ENCODE measurements at regions not wholly inside any gene's neighbourhood (a gene's known extent, or its start where the extent isn't known, plus 50 kb on each side); places are given as distances from the start of the nearest gene placed in this dataset.

DNA sequence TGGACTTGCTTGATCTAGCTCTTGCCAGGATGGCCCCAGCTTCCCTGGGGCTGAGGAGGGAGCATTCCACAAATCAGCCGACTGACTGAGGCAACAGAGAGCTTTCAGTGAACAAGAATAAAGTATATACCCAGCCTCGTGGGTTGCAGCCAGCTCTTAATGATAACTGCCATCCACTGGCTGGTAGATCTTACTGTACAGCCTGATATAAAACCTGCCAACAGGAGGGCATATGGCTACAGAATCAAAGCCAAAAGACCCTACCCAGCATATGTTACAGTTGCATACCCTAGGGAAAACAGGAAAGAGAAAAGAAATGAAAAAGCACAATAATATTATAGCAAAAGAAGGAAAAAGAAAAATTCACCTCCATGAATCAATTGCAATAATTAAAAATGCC, 775.9 kb upstream of the KIF2B start:
- Mint-ChIP-seq H3K9me3 (peaks cover 2 to 20% (median 11%) of the 10 kb centered on the region in 7 donors), H3K27me3 (ENCODE audit: low read depth in 3 of 3) (no peaks in the 10 kb centered on the region), H3K4me1 (no peaks in the 10 kb centered on the region), H3K4me3 (no peak overlapping the region), H3K36me3 (no peaks in the 10 kb centered on the region), H3K27ac (no peak overlapping the region)
- Histone ChIP-seq H3K36me3 (replicated peaks in 1 of 2; ENCODE audit: control insufficient read depth in 1 of 2, insufficient read depth in 2 of 2, low read length in 2 of 2) (no peaks in the 10 kb centered on the region), H3K9me3 (replicated peaks in 1 of 2; ENCODE audit: control insufficient read depth in 1 of 2, insufficient read depth in 1 of 2, low read length in 2 of 2) (peaks cover 17 to 20% of the 10 kb centered on the region in 2 donors), H4K20me1 (ENCODE audit: insufficient read depth, low read length) (no peaks in the 10 kb centered on the region), H3K4me3 (replicated peaks in 1 of 3; ENCODE audit: low read depth in 2 of 3, low read length in 3 of 3) (no peak overlapping the region), H3K4me2 (replicated peaks; ENCODE audit: extremely low read depth, low read length, poor library complexity, severe bottlenecking) (no peak overlapping the region), H3K9ac (ENCODE audit: insufficient read depth, low read length, poor library complexity, severe bottlenecking) (no peak overlapping the region), H2AFZ (ENCODE audit: insufficient read depth, low read depth, low read length, poor library complexity, severe bottlenecking) (no peak overlapping the region), H3K27ac (ENCODE audit: low read depth in 1 of 2, low read length in 2 of 2) (no peak overlapping the region), H3K4me1 (ENCODE audit: control insufficient read depth in 1 of 2, insufficient read depth in 2 of 2, low read length in 2 of 2) (no peaks in the 10 kb centered on the region), H3K79me2 (ENCODE audit: insufficient read depth, low read length) (no peaks in the 10 kb centered on the region), H3K27me3 (ENCODE audit: control insufficient read depth in 2 of 2, insufficient read depth in 2 of 2, low read length in 2 of 2) (no peaks in the 10 kb centered on the region)
- no peak for DNase-seq
- TF ChIP-seq, protein P1, sequence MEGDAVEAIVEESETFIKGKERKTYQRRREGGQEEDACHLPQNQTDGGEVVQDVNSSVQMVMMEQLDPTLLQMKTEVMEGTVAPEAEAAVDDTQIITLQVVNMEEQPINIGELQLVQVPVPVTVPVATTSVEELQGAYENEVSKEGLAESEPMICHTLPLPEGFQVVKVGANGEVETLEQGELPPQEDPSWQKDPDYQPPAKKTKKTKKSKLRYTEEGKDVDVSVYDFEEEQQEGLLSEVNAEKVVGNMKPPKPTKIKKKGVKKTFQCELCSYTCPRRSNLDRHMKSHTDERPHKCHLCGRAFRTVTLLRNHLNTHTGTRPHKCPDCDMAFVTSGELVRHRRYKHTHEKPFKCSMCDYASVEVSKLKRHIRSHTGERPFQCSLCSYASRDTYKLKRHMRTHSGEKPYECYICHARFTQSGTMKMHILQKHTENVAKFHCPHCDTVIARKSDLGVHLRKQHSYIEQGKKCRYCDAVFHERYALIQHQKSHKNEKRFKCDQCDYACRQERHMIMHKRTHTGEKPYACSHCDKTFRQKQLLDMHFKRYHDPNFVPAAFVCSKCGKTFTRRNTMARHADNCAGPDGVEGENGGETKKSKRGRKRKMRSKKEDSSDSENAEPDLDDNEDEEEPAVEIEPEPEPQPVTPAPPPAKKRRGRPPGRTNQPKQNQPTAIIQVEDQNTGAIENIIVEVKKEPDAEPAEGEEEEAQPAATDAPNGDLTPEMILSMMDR (IDR thresholded peaks at IDR 0.05): no peak
- 69% methylated on average over 2 of the region's 2 CpGs for WGBS (ENCODE audit: insufficient coverage)
- intact Hi-C loops (cut with micrococcal nuclease): no loop called here

DNA sequence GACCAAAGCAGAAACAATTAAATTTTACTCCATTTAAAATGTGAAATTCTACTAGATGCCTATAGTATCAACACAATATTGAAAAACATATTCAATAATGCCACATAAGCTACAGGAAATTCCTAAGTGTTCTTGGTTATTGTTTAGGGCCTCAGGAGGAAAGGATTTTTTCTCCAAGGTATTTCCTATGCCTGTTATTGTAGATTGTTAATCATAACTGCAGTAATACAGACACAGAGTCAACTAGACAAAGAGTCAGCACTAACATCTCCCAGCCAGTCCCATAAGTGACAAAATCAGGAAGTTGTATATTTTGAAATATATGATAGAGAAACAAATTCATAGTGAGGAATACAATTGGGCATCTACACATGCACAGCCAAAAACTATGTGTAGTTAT, 782.7 kb upstream of the KIF2B start:
- no peak overlapping the region for H3K27ac ChIP-seq (ENCODE audit: low read depth in 1 of 2, low read length in 2 of 2)
- TF ChIP-seq, protein P1 (IDR thresholded peaks at IDR 0.05): no peak
- no peak overlapping the region for H3K27ac Mint-ChIP-seq
- no peak overlapping the region for H2AFZ ChIP-seq (ENCODE audit: insufficient read depth, low read depth, low read length, poor library complexity, severe bottlenecking)
- H3K4me1 ChIP-seq (ENCODE audit: control insufficient read depth in 1 of 2, insufficient read depth in 2 of 2, low read length in 2 of 2): no peaks in the 10 kb centered on the region
- no peaks in the 10 kb centered on the region for H3K9me3 ChIP-seq (replicated peaks in 1 of 2; ENCODE audit: control insufficient read depth in 1 of 2, insufficient read depth in 1 of 2, low read length in 2 of 2)
- no peak for DNase-seq
- no peaks in the 10 kb centered on the region for H3K36me3 Mint-ChIP-seq
- no peak overlapping the region for H3K9ac ChIP-seq (ENCODE audit: insufficient read depth, low read length, poor library complexity, severe bottlenecking)
- no peaks in the 10 kb centered on the region for H3K4me1 Mint-ChIP-seq
- H3K9me3 Mint-ChIP-seq: peaks cover 0 to 3% (median 2%) of the 10 kb centered on the region in 7 donors
- no peaks in the 10 kb centered on the region for H3K27me3 ChIP-seq (ENCODE audit: control insufficient read depth in 2 of 2, insufficient read depth in 2 of 2, low read length in 2 of 2)
- H3K36me3 ChIP-seq (replicated peaks in 1 of 2; ENCODE audit: control insufficient read depth in 1 of 2, insufficient read depth in 2 of 2, low read length in 2 of 2): no peaks in the 10 kb centered on the region
- no peak overlapping the region for H3K4me3 ChIP-seq (replicated peaks in 1 of 3; ENCODE audit: low read depth in 2 of 3, low read length in 3 of 3)
- H3K4me3 Mint-ChIP-seq: no peak overlapping the region
- peaks cover 0 to 1% (median 0%) of the 10 kb centered on the region in 3 donors for H3K27me3 Mint-ChIP-seq (ENCODE audit: low read depth in 3 of 3)
- no peaks in the 10 kb centered on the region for H4K20me1 ChIP-seq (ENCODE audit: insufficient read depth, low read length)
- no peaks in the 10 kb centered on the region for H3K79me2 ChIP-seq (ENCODE audit: insufficient read depth, low read length)
- H3K4me2 ChIP-seq (replicated peaks; ENCODE audit: extremely low read depth, low read length, poor library complexity, severe bottlenecking): no peak overlapping the region
- intact Hi-C loops (cut with micrococcal nuclease): no loop called here
